K562 (cell line): ENCODE measurements at regions not wholly inside any gene's neighbourhood (a gene's known extent, or its start where the extent isn't known, plus 50 kb on each side); places are given as distances from the start of the nearest gene placed in this dataset.

Source experiments
- EZH2 ChIP-seq: IDR thresholded peaks from 2 replicates; pipeline ENCODE4 v1.6.1; 2012; ENCODE audit warnings: low read depth, mild to moderate bottlenecking, inconsistent platforms, low read length, borderline replicate concordance
- SIN3A ChIP-seq, 2 experiments: fragments of 150-350 bp in 1 of 2; IDR thresholded peaks; 2 replicates each; pipeline ENCODE4 v1.6.1; 2011 to 2016; ENCODE audit warnings: borderline replicate concordance in 2 of 2, low read depth in 2 of 2, low read length in 2 of 2, mild to moderate bottlenecking in 2 of 2, moderate library complexity in 2 of 2; ENCODE audit not compliant: control insufficient read depth in 1 of 2
- ZEB2 ChIP-seq: fragments of 450-650 bp; IDR thresholded peaks from 2 replicates; pipeline ENCODE4 v1.6.1; 2016
- ZNF253 ChIP-seq: fragments of 250-450 bp; sonication (Bioruptor Pico); conservative IDR thresholded peaks from 2 replicates; pipeline ENCODE4 v1.6.1; 2021; ENCODE audit warnings: mild to moderate bottlenecking
- TF ChIP-seq, protein P1 (sequence below): fragments of 250-450 bp; sonication (Bioruptor Pico); IDR thresholded peaks from 2 replicates; pipeline ENCODE4 v1.5.0; 2021; ENCODE audit warnings: mild to moderate bottlenecking, moderate library complexity
- TF ChIP-seq, protein P2 (sequence below), 3 experiments: IDR thresholded peaks in 2 of 3; conservative IDR thresholded peaks in 1 of 3; 2 replicates each; pipeline ENCODE4 v1.5.1; 2011 to 2012; ENCODE audit warnings: low read length in 3 of 3, mild to moderate bottlenecking in 3 of 3, control low read depth in 2 of 3, improper control_type of control experiment in 1 of 3, inconsistent platforms in 1 of 3, low read depth in 1 of 3, mixed read lengths in 1 of 3, moderate library complexity in 1 of 3; ENCODE audit not compliant: insufficient read depth in 2 of 3
- TF ChIP-seq, protein P3 (sequence below): sonication (generic); formaldehyde crosslinking; IDR thresholded peaks from 2 replicates; pipeline ENCODE4 v1.8.1; 2022; ENCODE audit warnings: missing genetic modification reagents

DNA sequence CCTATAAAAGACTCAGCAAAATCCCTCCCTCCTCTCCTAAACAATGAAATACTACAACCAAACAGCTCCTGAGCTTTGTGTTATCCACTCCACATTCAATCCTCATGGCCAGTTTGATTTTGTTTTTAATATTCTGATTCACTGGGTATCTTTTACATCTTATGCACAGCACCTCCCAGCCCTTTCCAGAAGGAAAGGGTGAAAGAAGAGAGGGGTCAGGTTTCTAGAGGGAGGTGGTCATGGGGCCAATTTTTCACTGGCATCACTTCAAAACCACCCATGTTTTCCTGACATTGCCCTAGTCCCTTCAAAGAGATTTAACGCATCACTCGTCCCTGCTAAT is 315.6 kb downstream of the LPIN1 start:
- TF ChIP-seq, protein P1, sequence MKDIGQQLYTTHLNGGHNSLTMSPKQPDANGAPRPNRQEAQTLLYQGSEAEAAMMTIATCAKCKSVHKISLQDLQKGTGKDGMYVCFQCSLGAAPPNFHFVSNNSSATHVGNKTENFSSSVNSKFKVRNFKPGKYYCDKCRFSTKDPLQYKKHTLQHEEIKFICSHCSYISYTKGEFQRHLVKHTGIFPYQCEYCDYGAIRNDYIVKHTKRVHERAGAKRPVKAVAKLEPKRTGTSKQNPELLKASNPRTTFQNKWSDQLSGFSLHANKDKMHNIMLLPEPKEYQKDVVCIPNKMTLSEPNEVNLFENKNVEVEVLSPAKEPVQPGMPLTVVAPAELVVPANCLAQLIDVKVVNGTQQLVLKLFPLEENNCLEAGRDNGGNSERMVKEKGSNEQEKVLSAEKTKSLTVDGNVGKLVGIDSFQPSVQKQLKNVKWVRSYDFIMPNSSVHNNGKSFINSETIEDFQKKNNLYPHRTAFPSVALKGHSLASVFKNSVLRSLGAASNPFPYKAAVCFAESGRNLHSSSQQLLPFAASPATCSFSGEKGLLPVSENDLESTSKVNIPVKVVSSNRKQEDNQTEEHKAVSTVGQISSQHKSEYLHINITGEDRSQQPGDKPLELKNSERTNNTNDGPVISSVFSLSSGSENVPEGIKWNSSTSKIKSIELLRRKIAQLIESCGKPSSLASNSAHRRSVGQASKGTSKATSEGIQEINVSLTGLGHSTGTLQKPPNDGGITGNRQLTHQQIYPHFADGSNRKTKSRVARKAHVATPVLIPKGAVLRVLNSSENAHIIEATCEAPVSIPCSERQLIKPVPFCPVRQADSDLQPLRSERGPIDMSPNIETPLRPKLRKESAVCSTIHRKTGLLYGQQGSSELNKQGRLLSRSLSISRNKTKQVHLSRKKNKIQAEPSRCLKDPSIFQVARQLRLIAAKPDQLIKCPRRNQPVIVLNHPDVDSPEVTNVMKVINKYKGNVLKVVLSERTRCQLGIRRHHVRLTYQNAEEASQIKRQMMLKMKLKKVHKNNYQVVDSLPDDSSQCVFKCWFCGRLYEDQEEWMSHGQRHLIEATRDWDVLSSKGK (CRISPR knock-in tag), result no peak
- TF ChIP-seq EZH2, result no peak
- TF ChIP-seq, protein P2, sequence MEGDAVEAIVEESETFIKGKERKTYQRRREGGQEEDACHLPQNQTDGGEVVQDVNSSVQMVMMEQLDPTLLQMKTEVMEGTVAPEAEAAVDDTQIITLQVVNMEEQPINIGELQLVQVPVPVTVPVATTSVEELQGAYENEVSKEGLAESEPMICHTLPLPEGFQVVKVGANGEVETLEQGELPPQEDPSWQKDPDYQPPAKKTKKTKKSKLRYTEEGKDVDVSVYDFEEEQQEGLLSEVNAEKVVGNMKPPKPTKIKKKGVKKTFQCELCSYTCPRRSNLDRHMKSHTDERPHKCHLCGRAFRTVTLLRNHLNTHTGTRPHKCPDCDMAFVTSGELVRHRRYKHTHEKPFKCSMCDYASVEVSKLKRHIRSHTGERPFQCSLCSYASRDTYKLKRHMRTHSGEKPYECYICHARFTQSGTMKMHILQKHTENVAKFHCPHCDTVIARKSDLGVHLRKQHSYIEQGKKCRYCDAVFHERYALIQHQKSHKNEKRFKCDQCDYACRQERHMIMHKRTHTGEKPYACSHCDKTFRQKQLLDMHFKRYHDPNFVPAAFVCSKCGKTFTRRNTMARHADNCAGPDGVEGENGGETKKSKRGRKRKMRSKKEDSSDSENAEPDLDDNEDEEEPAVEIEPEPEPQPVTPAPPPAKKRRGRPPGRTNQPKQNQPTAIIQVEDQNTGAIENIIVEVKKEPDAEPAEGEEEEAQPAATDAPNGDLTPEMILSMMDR (IDR thresholded peaks at IDR 0.05 in 2 of 3, conservative IDR thresholded peaks at IDR 0.05 in 1 of 3; ENCODE audit: insufficient read depth in 2 of 3, low read depth in 1 of 3, low read length in 3 of 3), result no peak
- TF ChIP-seq SIN3A (IDR thresholded peaks at IDR 0.05; ENCODE audit: borderline replicate concordance in 2 of 2, control insufficient read depth in 1 of 2, low read depth in 2 of 2, low read length in 2 of 2), result no peak
- TF ChIP-seq, protein P3, sequence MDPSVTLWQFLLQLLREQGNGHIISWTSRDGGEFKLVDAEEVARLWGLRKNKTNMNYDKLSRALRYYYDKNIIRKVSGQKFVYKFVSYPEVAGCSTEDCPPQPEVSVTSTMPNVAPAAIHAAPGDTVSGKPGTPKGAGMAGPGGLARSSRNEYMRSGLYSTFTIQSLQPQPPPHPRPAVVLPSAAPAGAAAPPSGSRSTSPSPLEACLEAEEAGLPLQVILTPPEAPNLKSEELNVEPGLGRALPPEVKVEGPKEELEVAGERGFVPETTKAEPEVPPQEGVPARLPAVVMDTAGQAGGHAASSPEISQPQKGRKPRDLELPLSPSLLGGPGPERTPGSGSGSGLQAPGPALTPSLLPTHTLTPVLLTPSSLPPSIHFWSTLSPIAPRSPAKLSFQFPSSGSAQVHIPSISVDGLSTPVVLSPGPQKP (CRISPR knock-in tag), result no peak
- TF ChIP-seq ZEB2, result no peak
- no peak for TF ChIP-seq ZNF253 (CRISPR knock-in tag)
